Sigmoid colon (tissue), 3 donors: ENCODE measurements at regions not wholly inside any gene's neighbourhood (a gene's known extent, or its start where the extent isn't known, plus 50 kb on each side); places are given as distances from the start of the nearest gene placed in this dataset.

Experiments
- POLR2A ChIP-seq, 2 donors: fragments of 450-650 bp; IDR thresholded peaks; one replicate each; pipeline ENCODE4 v1.6.1; 2016; ENCODE audit warnings: antibody characterized with exemption in 2 of 2, mild to moderate bottlenecking in 2 of 2, moderate library complexity in 2 of 2
- TF ChIP-seq, protein P1 (sequence below), 4 experiments: fragments of 450-650 bp in 3 of 4; fragments of 200-600 bp in 1 of 4; IDR thresholded peaks; one replicate each; pipeline ENCODE4 v1.5.1; 2016 to 2019; ENCODE audit warnings: antibody characterized with exemption in 4 of 4, mild to moderate bottlenecking in 3 of 4, moderate library complexity in 2 of 4

DNA sequence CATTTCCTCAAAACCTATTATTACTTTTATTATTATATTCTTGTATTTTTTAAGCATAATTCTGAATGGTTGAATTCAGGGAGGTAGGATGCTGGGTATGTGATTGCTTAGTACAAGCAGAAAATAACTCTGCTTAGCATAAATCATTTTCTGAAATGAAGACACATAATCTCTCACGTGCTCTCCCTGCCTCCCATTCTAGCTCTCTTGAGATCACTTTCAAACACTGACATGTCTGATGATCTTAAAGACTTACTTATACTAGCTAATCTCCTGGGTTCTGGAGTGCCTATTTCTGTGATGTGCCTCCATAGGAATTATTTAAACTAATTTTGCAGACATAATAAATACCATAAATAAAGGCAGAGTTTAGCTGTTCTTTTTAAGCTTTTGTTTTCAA, 1136.0 kb downstream of the SUCLG1 start:
- TF ChIP-seq POLR2A (IDR thresholded peaks at IDR 0.05), result no peak
- TF ChIP-seq, protein P1, sequence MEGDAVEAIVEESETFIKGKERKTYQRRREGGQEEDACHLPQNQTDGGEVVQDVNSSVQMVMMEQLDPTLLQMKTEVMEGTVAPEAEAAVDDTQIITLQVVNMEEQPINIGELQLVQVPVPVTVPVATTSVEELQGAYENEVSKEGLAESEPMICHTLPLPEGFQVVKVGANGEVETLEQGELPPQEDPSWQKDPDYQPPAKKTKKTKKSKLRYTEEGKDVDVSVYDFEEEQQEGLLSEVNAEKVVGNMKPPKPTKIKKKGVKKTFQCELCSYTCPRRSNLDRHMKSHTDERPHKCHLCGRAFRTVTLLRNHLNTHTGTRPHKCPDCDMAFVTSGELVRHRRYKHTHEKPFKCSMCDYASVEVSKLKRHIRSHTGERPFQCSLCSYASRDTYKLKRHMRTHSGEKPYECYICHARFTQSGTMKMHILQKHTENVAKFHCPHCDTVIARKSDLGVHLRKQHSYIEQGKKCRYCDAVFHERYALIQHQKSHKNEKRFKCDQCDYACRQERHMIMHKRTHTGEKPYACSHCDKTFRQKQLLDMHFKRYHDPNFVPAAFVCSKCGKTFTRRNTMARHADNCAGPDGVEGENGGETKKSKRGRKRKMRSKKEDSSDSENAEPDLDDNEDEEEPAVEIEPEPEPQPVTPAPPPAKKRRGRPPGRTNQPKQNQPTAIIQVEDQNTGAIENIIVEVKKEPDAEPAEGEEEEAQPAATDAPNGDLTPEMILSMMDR (IDR thresholded peaks at IDR 0.05), result no peak
